ENCODE measurements at regions not wholly inside any gene's neighbourhood (a gene's known extent, or its start where the extent isn't known, plus 50 kb on each side); places are given as distances from the start of the nearest gene placed in this dataset.

DNA sequence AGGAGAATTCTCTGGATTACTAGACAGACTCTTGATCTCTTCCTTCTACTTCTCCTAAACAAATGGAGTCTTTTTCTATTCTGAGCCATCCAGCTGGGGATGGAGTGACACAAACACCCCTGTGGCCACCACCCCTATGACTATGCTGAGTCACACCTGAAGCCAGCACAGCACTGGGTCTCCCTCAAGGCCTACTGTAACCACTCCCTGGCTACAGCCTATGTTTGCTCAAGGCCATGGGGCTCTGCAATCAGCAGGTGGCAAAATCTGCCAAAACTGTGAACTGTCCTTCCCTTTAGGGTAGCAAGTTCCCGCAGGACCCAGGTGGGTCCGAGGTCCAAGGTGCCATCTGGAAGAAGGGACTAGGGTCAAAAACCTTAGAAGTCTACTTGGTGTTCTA is 132.3 kb downstream of the TINAG start:
- Histone ChIP-seq H3K27ac (ENCODE audit: low read depth in 1 of 2, low read length in 1 of 2) (no peak overlapping the region), H3K27me3 (ENCODE audit: control insufficient read depth in 3 of 3, insufficient read depth in 3 of 3, low read length in 2 of 3) (no peaks in the 10 kb centered on the region), H3K4me3 (no peak overlapping the region), H3K4me1 (ENCODE audit: control insufficient read depth in 5 of 5, insufficient read depth in 5 of 5, low read length in 5 of 5) (no peaks in the 10 kb centered on the region), H3K9me3 (ENCODE audit: control insufficient read depth in 4 of 4, insufficient read depth in 3 of 4, low read length in 3 of 4) (peaks cover 0 to 9% (median 0%) of the 10 kb centered on the region in 4 donors), H3K9ac (ENCODE audit: insufficient read depth in 1 of 2, low read length in 2 of 2) (no peak overlapping the region), H3K36me3 (ENCODE audit: control insufficient read depth in 4 of 4, insufficient read depth in 4 of 4, low read length in 4 of 4) (no peaks in the 10 kb centered on the region)
- ATAC-seq (ENCODE audit: insufficient read depth, low FRiP score) (no peak), DNase-seq (no peak)
- 89 to 96% methylated on average over 2 of the region's 2 CpGs for WGBS, 2 donors
- no peak for TF ChIP-seq CTCF (IDR thresholded peaks at IDR 0.05; ENCODE audit: control extremely low read depth, extremely low read depth)

GRCh38 chr6:54441020-54441419 is 132.8 kb downstream of the TINAG start:
- H3K4me3 ChIP-seq, result no peak overlapping the region
- no peaks in the 10 kb centered on the region for H3K27me3 ChIP-seq (ENCODE audit: control insufficient read depth in 3 of 3, insufficient read depth in 3 of 3, low read length in 2 of 3)
- H3K27ac ChIP-seq (ENCODE audit: low read depth in 1 of 2, low read length in 1 of 2), result no peak overlapping the region
- no peaks in the 10 kb centered on the region for H3K4me1 ChIP-seq (ENCODE audit: control insufficient read depth in 5 of 5, insufficient read depth in 5 of 5, low read length in 5 of 5)
- TF ChIP-seq CTCF (IDR thresholded peaks at IDR 0.05; ENCODE audit: control extremely low read depth, extremely low read depth), result no peak
- WGBS, 2 donors, result 91 to 97% methylated on average over 2 of the region's 2 CpGs
- H3K9ac ChIP-seq (ENCODE audit: insufficient read depth in 1 of 2, low read length in 2 of 2), result no peak overlapping the region
- ATAC-seq (ENCODE audit: insufficient read depth, low FRiP score) (no peak), DNase-seq (no peak)
- H3K36me3 ChIP-seq (ENCODE audit: control insufficient read depth in 4 of 4, insufficient read depth in 4 of 4, low read length in 4 of 4), result no peaks in the 10 kb centered on the region
- peaks cover 0 to 9% (median 0%) of the 10 kb centered on the region in 4 donors for H3K9me3 ChIP-seq (ENCODE audit: control insufficient read depth in 4 of 4, insufficient read depth in 3 of 4, low read length in 3 of 4)

GRCh38 chr6:54441687-54442248 is 133.5 kb downstream of the TINAG start:
- Histone ChIP-seq H3K9me3 (ENCODE audit: control insufficient read depth in 4 of 4, insufficient read depth in 3 of 4, low read length in 3 of 4) (peaks cover 0 to 9% (median 0%) of the 10 kb centered on the region in 4 donors), H3K4me1 (ENCODE audit: control insufficient read depth in 5 of 5, insufficient read depth in 5 of 5, low read length in 5 of 5) (no peaks in the 10 kb centered on the region), H3K27me3 (ENCODE audit: control insufficient read depth in 3 of 3, insufficient read depth in 3 of 3, low read length in 2 of 3) (no peaks in the 10 kb centered on the region), H3K9ac (ENCODE audit: insufficient read depth in 1 of 2, low read length in 2 of 2) (no peak overlapping the region), H3K36me3 (ENCODE audit: control insufficient read depth in 4 of 4, insufficient read depth in 4 of 4, low read length in 4 of 4) (no peaks in the 10 kb centered on the region), H3K27ac (ENCODE audit: low read depth in 1 of 2, low read length in 1 of 2) (no peak overlapping the region), H3K4me3 (no peak overlapping the region)
- no peak for DNase-seq
- no peak for TF ChIP-seq CTCF (IDR thresholded peaks at IDR 0.05; ENCODE audit: control extremely low read depth, extremely low read depth)
- ATAC-seq (ENCODE audit: insufficient read depth, low FRiP score), result no peak
- 87 to 90% methylated on average over 7 of the region's 7 CpGs for WGBS, 2 donors

GRCh38 chr6:54445207-54445606 is 137.0 kb downstream of the TINAG start:
- Histone ChIP-seq H3K27ac (ENCODE audit: low read depth in 1 of 2, low read length in 1 of 2) (no peak overlapping the region), H3K4me1 (ENCODE audit: control insufficient read depth in 5 of 5, insufficient read depth in 5 of 5, low read length in 5 of 5) (no peaks in the 10 kb centered on the region), H3K9ac (ENCODE audit: insufficient read depth in 1 of 2, low read length in 2 of 2) (no peak overlapping the region), H3K4me3 (no peak overlapping the region), H3K36me3 (ENCODE audit: control insufficient read depth in 4 of 4, insufficient read depth in 4 of 4, low read length in 4 of 4) (no peaks in the 10 kb centered on the region), H3K27me3 (ENCODE audit: control insufficient read depth in 3 of 3, insufficient read depth in 3 of 3, low read length in 2 of 3) (no peaks in the 10 kb centered on the region), H3K9me3 (ENCODE audit: control insufficient read depth in 4 of 4, insufficient read depth in 3 of 4, low read length in 3 of 4) (peaks cover 0 to 9% (median 0%) of the 10 kb centered on the region in 4 donors)
- ATAC-seq (ENCODE audit: insufficient read depth, low FRiP score), result no peak
- no peak for TF ChIP-seq CTCF (IDR thresholded peaks at IDR 0.05; ENCODE audit: control extremely low read depth, extremely low read depth)
- DNase-seq, result no peak
